HepG2 (cell line): ENCODE measurements at regions not wholly inside any gene's neighbourhood (a gene's known extent, or its start where the extent isn't known, plus 50 kb on each side); places are given as distances from the start of the nearest gene placed in this dataset.

Source experiments
- ATAC-seq: fragments of 200-7000 bp; cut with Tn5 transposase; 3 replicates; pipeline ENCODE4 v1.9.1; 2020; ENCODE audit warnings: mild to moderate bottlenecking, moderate library complexity
- BruUV-seq: library from RNA; stranded (reverse); fragments of 400-500 nt; replicated peaks from 2 replicates; lab custom pipeline; 2021; lab: Mats Ljungman, UMichigan
- CTCF ChIA-PET: fragments of 300-600 bp; formaldehyde crosslinking; extraction: SDS; loops from one replicate; lab custom pipeline; 2021; ENCODE audit warnings: low total read pairs, inconsistent platforms, low intra/inter-chr PET ratio; lab: Yijun Ruan, JAX
- POLR2A ChIA-PET: fragments of 350-600 bp; sonication (Branson Sonifier 250); formaldehyde crosslinking; loops from one replicate; lab custom pipeline; 2020; ENCODE audit warnings: antibody characterized with exemption, inconsistent platforms; lab: Yijun Ruan, JAX
- DNase-seq: peaks from one replicate; pipeline ENCODE4 v3.0.0-alpha.2; 2015; ENCODE audit warnings: low spot score
- FAIRE-seq: peaks from 3 replicates; lab custom pipeline; 2011; peaks lifted over from hg19 to GRCh38; lab: Jason Lieb, UNC
- H2AFZ ChIP-seq: one replicate; pipeline ENCODE4 v1.6.1; 2011; ENCODE audit warnings: low read length, inconsistent platforms
- H3K27ac ChIP-seq: fragments of 300-600 bp; 3 replicates; pipeline ENCODE4 v1.8.0; 2011; ENCODE audit warnings: mixed run types, mild to moderate bottlenecking, mixed read lengths, low read length, inconsistent platforms; ENCODE audit not compliant: insufficient read depth; ENCODE audit errors: extremely low read length
- H3K27me3 ChIP-seq, 2 experiments: fragments of 200-600 bp in 1 of 2; 2 replicates in 1 of 2; 3 replicates in 1 of 2; pipeline versions ENCODE4 v1.6.0 to v1.8.0; 2011; ENCODE audit warnings: low read length in 2 of 2, mild to moderate bottlenecking in 2 of 2, moderate library complexity in 2 of 2, inconsistent platforms in 1 of 2; ENCODE audit not compliant: insufficient read depth in 2 of 2, control insufficient read depth in 1 of 2
- H3K36me3 ChIP-seq, 2 experiments: fragments of 200-600 bp in 1 of 2; replicated peaks in 1 of 2; 2 replicates in 1 of 2; 3 replicates in 1 of 2; pipeline versions ENCODE4 v1.5.1 to v1.8.0; 2011; ENCODE audit warnings: low read length in 2 of 2, inconsistent platforms in 1 of 2; ENCODE audit not compliant: insufficient read depth in 2 of 2, control insufficient read depth in 1 of 2
- H3K4me1 ChIP-seq: 2 replicates; pipeline ENCODE4 v1.5.1; 2012; ENCODE audit warnings: low read length, inconsistent platforms; ENCODE audit not compliant: insufficient read depth
- H3K4me2 ChIP-seq: 2 replicates; pipeline ENCODE4 v1.6.0; 2011; ENCODE audit warnings: low read depth, low read length, inconsistent platforms
- H3K4me3 ChIP-seq, 3 experiments: fragments of 200-600 bp in 1 of 3; sonication (generic), shearing (Covaris generic) in 1 of 3; replicated peaks in 1 of 3; 2 replicates each; pipeline ENCODE4 v1.5.1; 2011 to 2016; ENCODE audit warnings: low read length in 3 of 3, inconsistent platforms in 2 of 3, low read depth in 2 of 3, mild to moderate bottlenecking in 2 of 3, control low read depth in 1 of 3, mixed read lengths in 1 of 3; ENCODE audit not compliant: insufficient read depth in 1 of 3
- H3K79me2 ChIP-seq: one replicate; pipeline ENCODE4 v1.6.1; 2011; ENCODE audit warnings: low read length, inconsistent platforms; ENCODE audit not compliant: insufficient read depth
- H3K9ac ChIP-seq: 2 replicates; pipeline ENCODE4 v1.6.0; 2011; ENCODE audit warnings: mild to moderate bottlenecking, low read depth, low read length, inconsistent platforms; ENCODE audit not compliant: insufficient read depth
- H3K9me3 ChIP-seq: 2 replicates; pipeline ENCODE4 v1.5.1; 2012; ENCODE audit warnings: mild to moderate bottlenecking, low read length
- H4K20me1 ChIP-seq: 2 replicates; pipeline ENCODE4 v1.6.0; 2011; ENCODE audit warnings: inconsistent platforms, mild to moderate bottlenecking, low read length, moderate library complexity; ENCODE audit not compliant: insufficient read depth
- ELF3 ChIP-seq: IDR thresholded peaks from 2 replicates; pipeline ENCODE4 v1.6.1; 2016; ENCODE audit warnings: missing genetic modification reagents, missing compliant biosample characterization
- HMGA1 ChIP-seq: sonication (generic); formaldehyde crosslinking; conservative IDR thresholded peaks from 2 replicates; pipeline ENCODE4 v1.4.0; 2020; ENCODE audit warnings: missing genetic modification reagents
- HOXA9 ChIP-seq: sonication (generic); formaldehyde crosslinking; IDR thresholded peaks from 2 replicates; pipeline ENCODE4 v1.8.1; 2022; ENCODE audit warnings: missing genetic modification reagents, mild to moderate bottlenecking, moderate library complexity, borderline replicate concordance
- IRX3 ChIP-seq: sonication (generic); formaldehyde crosslinking; IDR thresholded peaks from 2 replicates; pipeline ENCODE4 v1.8.1; 2023; ENCODE audit warnings: mild to moderate bottlenecking, low read depth, missing genetic modification reagents, borderline replicate concordance
- KDM5B ChIP-seq: sonication (generic); formaldehyde crosslinking; IDR thresholded peaks from 2 replicates; pipeline ENCODE4 v1.4.0; 2020; ENCODE audit warnings: missing genetic modification reagents, mild to moderate bottlenecking, borderline replicate concordance
- NFYB ChIP-seq: sonication (generic); formaldehyde crosslinking; IDR thresholded peaks from 2 replicates; pipeline ENCODE4 v1.4.0; 2020; ENCODE audit warnings: missing genetic modification reagents
- PAF1 ChIP-seq: IDR thresholded peaks from 2 replicates; pipeline ENCODE4 v1.6.1; 2016; ENCODE audit warnings: missing genetic modification reagents, missing compliant biosample characterization
- RERE ChIP-seq: IDR thresholded peaks from 2 replicates; pipeline ENCODE4 v1.6.1; 2016; ENCODE audit warnings: low read depth, missing genetic modification reagents, missing compliant biosample characterization
- ZBTB7A ChIP-seq: sonication (generic); formaldehyde crosslinking; IDR thresholded peaks from 2 replicates; pipeline ENCODE4 v1.8.0; 2022; ENCODE audit warnings: mild to moderate bottlenecking, missing genetic modification reagents
- ZNF282 ChIP-seq: fragments of 450-650 bp; IDR thresholded peaks from 2 replicates; pipeline ENCODE4 v1.6.1; 2018; ENCODE audit not compliant: partially characterized antibody
- ZNF414 ChIP-seq: sonication (generic); formaldehyde crosslinking; IDR thresholded peaks from 2 replicates; pipeline ENCODE4 v1.5.0; 2020; ENCODE audit warnings: missing genetic modification reagents
- ZNF547 ChIP-seq: sonication (generic); formaldehyde crosslinking; IDR thresholded peaks from 2 replicates; pipeline ENCODE4 v1.5.1; 2020; ENCODE audit warnings: mild to moderate bottlenecking, missing genetic modification reagents
- WGBS: methylation state at CpG from one replicate; pipeline ENCODE4 v1.1.6; 2017; ENCODE audit warnings: low lambda C conversion rate; 5-methylcytosine and 5-hydroxymethylcytosine counted together
- in situ Hi-C: cut with HindIII; loops from 2 replicates; pipeline ENCODE4 v1.10.0; 2017; ENCODE audit warnings: low pct_unique_long_range_greater_than_20kb; ENCODE audit not compliant: extremely low pct_ligation_motif_present
- intact Hi-C: fragments of 100-400 bp; cut with micrococcal nuclease; formaldehyde crosslinking; loops from one replicate; pipeline ENCODE4 v1.10.0; 2022; ENCODE audit not compliant: unreplicated experiment
- TF ChIP-seq, protein P1 (sequence below): sonication (generic); formaldehyde crosslinking; IDR thresholded peaks from 2 replicates; pipeline ENCODE4 v1.4.0; 2020; ENCODE audit warnings: mild to moderate bottlenecking, missing genetic modification reagents
- TF ChIP-seq, protein P2 (sequence below): IDR thresholded peaks from 2 replicates; pipeline ENCODE4 v1.6.1; 2016; ENCODE audit warnings: low read depth, control low read depth
- TF ChIP-seq, protein P3 (sequence below): IDR thresholded peaks from 2 replicates; pipeline ENCODE4 v1.6.1; 2012; ENCODE audit warnings: inconsistent platforms
- TF ChIP-seq, protein P4 (sequence below): sonication (generic); formaldehyde crosslinking; IDR thresholded peaks from 2 replicates; pipeline ENCODE4 v1.9.0; 2021; ENCODE audit warnings: missing genetic modification reagents, borderline replicate concordance

GRCh38 chr2:40507432-40507831 is 55.5 kb upstream of the SLC8A1 start:
- ChIA-PET POLR2A (no interaction called here), CTCF (no interaction called here)
- Histone ChIP-seq H3K4me2 (no peak overlapping the region), H3K27ac (no peak overlapping the region), H3K9me3 (no peaks in the 10 kb centered on the region), H3K27me3 (peaks cover 0 to 6% of the 10 kb centered on the region in 2 experiments; a peak in 1 of 5 replicates), H4K20me1 (no peaks in the 10 kb centered on the region), H2AFZ (no peak overlapping the region), H3K79me2 (no peaks in the 10 kb centered on the region), H3K9ac (no peak overlapping the region), H3K4me3 (no peak overlapping the region), H3K36me3 (no peaks in the 10 kb centered on the region), H3K4me1 (no peaks in the 10 kb centered on the region)
- in situ Hi-C loops: no loop called here
- ATAC-seq (no peak), FAIRE-seq (no peak), DNase-seq (no peak)
- WGBS: 46% methylated on average over 1 of the region's 1 CpG
- intact Hi-C loops: no loop called here
- BruUV-seq: no TSS peak
- no peak for TF ChIP-seq HMGA1 (CRISPR knock-in tag)
- TF ChIP-seq RERE (CRISPR knock-in tag): no peak
- TF ChIP-seq, protein P1, sequence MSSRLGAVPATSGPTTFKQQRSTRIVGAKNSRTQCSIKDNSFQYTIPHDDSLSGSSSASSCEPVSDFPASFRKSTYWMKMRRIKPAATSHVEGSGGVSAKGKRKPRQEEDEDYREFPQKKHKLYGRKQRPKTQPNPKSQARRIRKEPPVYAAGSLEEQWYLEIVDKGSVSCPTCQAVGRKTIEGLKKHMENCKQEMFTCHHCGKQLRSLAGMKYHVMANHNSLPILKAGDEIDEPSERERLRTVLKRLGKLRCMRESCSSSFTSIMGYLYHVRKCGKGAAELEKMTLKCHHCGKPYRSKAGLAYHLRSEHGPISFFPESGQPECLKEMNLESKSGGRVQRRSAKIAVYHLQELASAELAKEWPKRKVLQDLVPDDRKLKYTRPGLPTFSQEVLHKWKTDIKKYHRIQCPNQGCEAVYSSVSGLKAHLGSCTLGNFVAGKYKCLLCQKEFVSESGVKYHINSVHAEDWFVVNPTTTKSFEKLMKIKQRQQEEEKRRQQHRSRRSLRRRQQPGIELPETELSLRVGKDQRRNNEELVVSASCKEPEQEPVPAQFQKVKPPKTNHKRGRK (CRISPR knock-in tag): no peak
- no peak for TF ChIP-seq HOXA9
- no peak for TF ChIP-seq ELF3
- TF ChIP-seq PAF1 (CRISPR knock-in tag): no peak
- TF ChIP-seq, protein P2, sequence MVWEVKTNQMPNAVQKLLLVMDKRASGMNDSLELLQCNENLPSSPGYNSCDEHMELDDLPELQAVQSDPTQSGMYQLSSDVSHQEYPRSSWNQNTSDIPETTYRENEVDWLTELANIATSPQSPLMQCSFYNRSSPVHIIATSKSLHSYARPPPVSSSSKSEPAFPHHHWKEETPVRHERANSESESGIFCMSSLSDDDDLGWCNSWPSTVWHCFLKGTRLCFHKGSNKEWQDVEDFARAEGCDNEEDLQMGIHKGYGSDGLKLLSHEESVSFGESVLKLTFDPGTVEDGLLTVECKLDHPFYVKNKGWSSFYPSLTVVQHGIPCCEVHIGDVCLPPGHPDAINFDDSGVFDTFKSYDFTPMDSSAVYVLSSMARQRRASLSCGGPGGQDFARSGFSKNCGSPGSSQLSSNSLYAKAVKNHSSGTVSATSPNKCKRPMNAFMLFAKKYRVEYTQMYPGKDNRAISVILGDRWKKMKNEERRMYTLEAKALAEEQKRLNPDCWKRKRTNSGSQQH: no peak
- TF ChIP-seq, protein P3, sequence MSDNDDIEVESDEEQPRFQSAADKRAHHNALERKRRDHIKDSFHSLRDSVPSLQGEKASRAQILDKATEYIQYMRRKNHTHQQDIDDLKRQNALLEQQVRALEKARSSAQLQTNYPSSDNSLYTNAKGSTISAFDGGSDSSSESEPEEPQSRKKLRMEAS: no peak
- TF ChIP-seq, protein P4, sequence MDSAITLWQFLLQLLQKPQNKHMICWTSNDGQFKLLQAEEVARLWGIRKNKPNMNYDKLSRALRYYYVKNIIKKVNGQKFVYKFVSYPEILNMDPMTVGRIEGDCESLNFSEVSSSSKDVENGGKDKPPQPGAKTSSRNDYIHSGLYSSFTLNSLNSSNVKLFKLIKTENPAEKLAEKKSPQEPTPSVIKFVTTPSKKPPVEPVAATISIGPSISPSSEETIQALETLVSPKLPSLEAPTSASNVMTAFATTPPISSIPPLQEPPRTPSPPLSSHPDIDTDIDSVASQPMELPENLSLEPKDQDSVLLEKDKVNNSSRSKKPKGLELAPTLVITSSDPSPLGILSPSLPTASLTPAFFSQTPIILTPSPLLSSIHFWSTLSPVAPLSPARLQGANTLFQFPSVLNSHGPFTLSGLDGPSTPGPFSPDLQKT (CRISPR knock-in tag): no peak
- TF ChIP-seq ZNF547 (CRISPR knock-in tag): no peak
- TF ChIP-seq ZNF414 (CRISPR knock-in tag): no peak
- no peak for TF ChIP-seq IRX3 (CRISPR knock-in tag)
- TF ChIP-seq ZBTB7A (CRISPR knock-in tag): no peak
- no peak for TF ChIP-seq ZNF282
- no peak for TF ChIP-seq KDM5B
- no peak for TF ChIP-seq NFYB (CRISPR knock-in tag)
